ENCODE measurements at regions not wholly inside any gene's neighbourhood (a gene's known extent, or its start where the extent isn't known, plus 50 kb on each side); places are given as distances from the start of the nearest gene placed in this dataset.
A peak's percentile ranks its signal among the peaks of the same experiment; 100 is the strongest.

- DNase-seq (ENCODE audit: low read depth): no peak
Measured at GRCh38 chr1:90650401-90650800, 66.7 kb downstream of the BARHL2 start.

- no peak for DNase-seq (ENCODE audit: low read depth)
Measured at GRCh38 chr1:90640325-90640724, 76.8 kb downstream of the BARHL2 start.

GRCh38 chr1:90622666-90623065 lies 94.4 kb downstream of the BARHL2 start:
- DNase-seq (ENCODE audit: low read depth): no peak

- no peak for DNase-seq (ENCODE audit: low read depth)
Measured at GRCh38 chr1:90621986-90622385, 95.1 kb downstream of the BARHL2 start.

GRCh38 chr1:90616395-90616794 lies 100.7 kb downstream of the BARHL2 start:
- peak; percentile 45 for DNase-seq (ENCODE audit: low read depth)

GRCh38 chr1:90614872-90615271 lies 102.2 kb downstream of the BARHL2 start:
- DNase-seq (ENCODE audit: low read depth): no peak

GRCh38 chr1:90613371-90613770 lies 103.7 kb downstream of the BARHL2 start:
- no peak for DNase-seq (ENCODE audit: low read depth)

GRCh38 chr1:90612033-90612432 lies 105.1 kb downstream of the BARHL2 start:
- DNase-seq (ENCODE audit: low read depth): no peak

GRCh38 chr1:90607736-90608135 lies 109.4 kb downstream of the BARHL2 start:
- no peak for DNase-seq (ENCODE audit: low read depth)

- DNase-seq (ENCODE audit: low read depth): no peak
Measured at GRCh38 chr1:90605070-90605469, 112.0 kb downstream of the BARHL2 start.

- DNase-seq (ENCODE audit: low read depth): no peak
Measured at GRCh38 chr1:90593312-90593711, 123.8 kb downstream of the BARHL2 start.

- DNase-seq (ENCODE audit: low read depth): no peak
Measured at GRCh38 chr1:90591970-90592356, 125.1 kb downstream of the BARHL2 start.

GRCh38 chr1:90591355-90591969 lies 125.6 kb downstream of the BARHL2 start:
- DNase-seq (ENCODE audit: low read depth): no peak

- no peak for DNase-seq (ENCODE audit: low read depth)
Measured at GRCh38 chr1:90580176-90580575, 136.9 kb downstream of the BARHL2 start.

GRCh38 chr1:90579212-90579802 lies 137.8 kb downstream of the BARHL2 start:
- no peak for DNase-seq (ENCODE audit: low read depth)

GRCh38 chr1:90574692-90575370 lies 142.3 kb downstream of the BARHL2 start:
- no peak for DNase-seq (ENCODE audit: low read depth)

GRCh38 chr1:90573736-90574135 lies 143.4 kb downstream of the BARHL2 start:
- no peak for DNase-seq (ENCODE audit: low read depth)

- DNase-seq (ENCODE audit: low read depth): no peak
Measured at GRCh38 chr1:90572446-90572845, 144.7 kb downstream of the BARHL2 start.

- DNase-seq (ENCODE audit: low read depth): no peak
Measured at GRCh38 chr1:90568436-90568835, 148.7 kb downstream of the BARHL2 start.

- no peak for DNase-seq (ENCODE audit: low read depth)
Measured at GRCh38 chr1:90564164-90564563, 152.9 kb downstream of the BARHL2 start.

GRCh38 chr1:90562892-90563291 lies 154.2 kb downstream of the BARHL2 start:
- no peak for DNase-seq (ENCODE audit: low read depth)

- no peak for DNase-seq (ENCODE audit: low read depth)
Measured at GRCh38 chr1:90561911-90562310, 155.2 kb downstream of the BARHL2 start.

GRCh38 chr1:90561103-90561783 lies 155.9 kb downstream of the BARHL2 start:
- DNase-seq (ENCODE audit: low read depth): no peak
